ENCODE measurements at regions not wholly inside any gene's neighbourhood (a gene's known extent, or its start where the extent isn't known, plus 50 kb on each side); places are given as distances from the start of the nearest gene placed in this dataset.
"Not testable (repeated sequence)": the region's sequence is repeated elsewhere in the genome, so short reads cannot be mapped to it uniquely, and the experiment has no call there.

DNA sequence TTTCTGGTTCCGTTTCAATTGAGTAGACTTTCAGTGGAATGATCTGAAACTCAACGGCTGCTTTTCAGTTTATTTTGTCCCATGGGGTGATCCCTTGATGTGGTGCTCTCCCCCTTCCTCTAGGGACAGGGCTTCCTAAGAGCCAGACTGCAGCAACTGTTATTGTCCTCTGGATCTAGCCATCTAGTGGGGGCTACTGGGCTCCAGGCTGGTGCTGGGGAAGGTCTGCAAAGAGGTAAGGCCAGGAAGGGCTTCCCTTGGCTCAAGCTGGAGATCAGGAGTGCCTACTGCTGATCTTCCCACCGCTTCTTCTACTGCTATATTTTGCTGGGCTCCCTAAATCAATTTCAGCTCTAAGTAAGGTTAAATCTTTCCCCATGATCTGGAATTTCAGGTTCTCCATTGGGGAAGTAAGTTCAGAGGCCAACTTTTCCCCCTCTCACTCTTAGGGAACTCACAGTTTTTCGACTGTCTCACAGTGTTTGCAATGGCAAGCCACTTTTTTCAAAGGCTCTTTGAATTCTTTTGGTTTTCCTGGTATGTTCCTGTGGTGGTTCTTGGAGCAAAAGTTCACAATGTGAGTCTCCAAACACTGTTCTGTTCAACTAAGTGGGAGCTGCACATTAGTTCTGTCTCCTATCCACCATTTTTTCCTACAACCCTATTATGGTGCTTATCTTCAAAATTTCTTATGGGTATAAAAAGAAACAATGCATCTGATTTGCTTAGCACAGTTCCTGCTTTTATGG is 286.2 kb upstream of the EXOC2 start:
- DNase-seq, result no peak

DNA sequence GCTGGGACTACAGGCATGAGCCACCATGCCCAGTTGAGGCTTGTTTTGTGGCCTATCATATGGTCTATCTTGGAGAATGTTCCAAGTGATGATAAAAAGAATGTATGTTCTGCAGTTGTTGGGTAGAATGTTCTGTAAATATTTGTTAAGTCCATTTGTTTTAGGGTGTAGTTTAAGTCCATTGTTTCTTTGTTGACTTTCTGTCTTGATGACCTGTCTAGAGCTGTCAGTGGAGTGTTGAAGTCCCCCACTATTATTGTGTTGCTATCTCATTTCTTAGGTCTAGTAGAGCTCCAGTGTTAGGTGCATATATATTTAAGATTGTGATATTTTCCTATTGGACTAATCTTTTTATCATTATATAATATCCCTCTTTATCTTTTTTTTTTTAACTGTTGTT is 284.3 kb upstream of the EXOC2 start:
- not testable (repeated sequence) for DNase-seq

DNA sequence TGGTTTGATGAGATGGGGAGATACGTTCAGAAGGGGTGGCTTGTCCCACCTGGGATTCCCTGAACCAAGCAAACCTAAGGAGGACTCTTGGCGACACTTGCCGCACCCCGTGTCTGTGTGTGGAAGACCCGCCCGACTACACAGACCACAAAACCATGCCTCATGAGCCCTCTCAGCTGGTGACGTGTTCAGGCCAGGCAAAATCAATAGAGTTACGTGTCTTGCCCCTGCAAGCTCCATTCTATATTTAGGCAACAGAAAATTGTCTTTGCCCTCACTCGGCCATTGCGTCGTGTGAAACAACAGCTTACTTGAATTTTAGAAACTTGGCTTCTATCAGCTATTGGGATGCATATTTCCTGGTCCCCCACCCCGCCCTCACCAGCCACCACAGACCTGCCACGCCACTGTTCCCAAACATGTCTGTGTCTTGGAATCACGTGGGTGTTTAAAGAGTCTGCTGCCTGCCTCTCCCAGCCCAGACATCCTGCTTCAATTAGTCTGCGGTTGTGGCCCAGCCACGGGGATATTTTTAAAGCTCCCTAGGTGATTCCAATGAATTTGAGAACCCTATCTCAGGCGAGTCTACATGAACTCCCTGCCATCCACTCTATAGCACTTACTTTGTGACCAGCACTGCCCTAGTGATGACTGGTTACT is 279.2 kb upstream of the EXOC2 start:
- no peak for DNase-seq

DNA sequence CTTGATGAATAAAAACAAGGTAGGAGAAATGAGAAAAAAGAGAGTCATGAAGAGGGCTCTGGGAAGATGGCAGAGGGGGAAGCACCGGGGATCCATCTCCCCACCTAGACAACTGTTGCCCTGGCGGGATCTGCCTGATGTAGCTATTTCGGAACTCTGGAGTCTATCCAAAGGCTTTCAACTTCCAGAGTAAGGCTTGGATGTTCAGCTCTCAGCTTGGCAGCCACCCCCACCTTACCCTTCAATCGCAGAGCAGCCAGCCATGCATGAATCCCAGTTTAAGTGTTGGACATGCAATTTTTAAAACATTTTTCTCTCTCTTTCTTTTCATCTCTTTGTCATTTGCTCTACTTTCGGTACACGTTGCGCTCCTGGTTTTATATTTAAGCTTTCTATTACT is 275.9 kb upstream of the EXOC2 start:
- no peak for DNase-seq

DNA sequence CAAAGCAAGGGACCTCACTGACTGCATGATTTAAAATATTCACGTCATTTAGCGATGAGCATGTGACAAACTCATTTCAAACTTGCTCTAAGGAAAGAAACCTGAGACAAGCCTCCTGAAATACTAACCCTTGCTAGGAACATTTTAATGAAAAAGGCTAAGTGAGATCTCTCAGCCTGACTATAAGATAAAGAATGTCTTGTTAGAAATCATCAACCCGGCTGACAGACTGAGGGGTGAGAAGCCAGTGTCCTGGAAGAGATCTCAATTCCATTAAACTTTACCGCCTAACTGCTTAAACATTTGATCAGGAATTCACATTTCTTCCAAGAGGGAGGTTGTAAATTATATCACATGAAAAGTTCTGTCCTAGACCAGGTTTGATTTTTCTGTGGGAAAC is 274.8 kb upstream of the EXOC2 start:
- no peak for DNase-seq

DNA sequence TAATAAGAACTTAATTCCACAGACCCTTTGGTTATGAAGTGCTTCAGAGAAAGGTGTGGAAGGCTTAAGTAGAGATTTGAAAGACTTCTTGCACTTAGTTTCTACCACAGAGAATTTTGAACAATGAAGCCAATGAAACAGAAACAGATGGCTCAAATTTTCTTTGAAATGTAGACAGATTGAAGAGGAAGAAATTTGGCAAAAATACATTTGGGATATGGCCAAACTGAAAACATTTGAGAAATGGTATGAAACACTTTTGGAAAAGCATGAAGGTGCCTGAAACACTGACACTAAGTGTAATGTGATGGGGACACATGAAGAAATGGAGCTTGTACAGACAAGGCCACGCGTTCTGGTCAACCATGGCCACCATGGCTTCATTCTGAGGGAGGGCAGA is 272.4 kb upstream of the EXOC2 start:
- no peak for DNase-seq

DNA sequence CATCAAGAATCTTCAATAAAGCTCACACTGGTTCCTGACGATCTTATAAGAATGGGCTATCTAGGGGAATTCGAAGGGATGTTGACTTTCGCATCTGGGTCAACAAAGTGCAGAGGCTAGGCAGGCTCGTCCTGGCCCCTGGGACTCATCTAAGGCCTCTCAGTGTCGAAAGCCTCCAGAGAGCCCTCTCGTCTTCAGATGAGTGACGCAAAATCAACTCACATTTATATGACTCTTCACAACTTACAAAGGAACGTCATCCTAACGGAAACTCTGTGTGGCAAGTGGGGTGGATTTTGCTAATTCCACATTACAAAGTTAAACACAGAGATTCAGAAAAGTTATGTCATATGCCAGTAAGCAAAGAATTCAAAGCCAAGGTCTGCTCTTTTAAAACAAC is 270.5 kb upstream of the EXOC2 start:
- no peak for DNase-seq

DNA sequence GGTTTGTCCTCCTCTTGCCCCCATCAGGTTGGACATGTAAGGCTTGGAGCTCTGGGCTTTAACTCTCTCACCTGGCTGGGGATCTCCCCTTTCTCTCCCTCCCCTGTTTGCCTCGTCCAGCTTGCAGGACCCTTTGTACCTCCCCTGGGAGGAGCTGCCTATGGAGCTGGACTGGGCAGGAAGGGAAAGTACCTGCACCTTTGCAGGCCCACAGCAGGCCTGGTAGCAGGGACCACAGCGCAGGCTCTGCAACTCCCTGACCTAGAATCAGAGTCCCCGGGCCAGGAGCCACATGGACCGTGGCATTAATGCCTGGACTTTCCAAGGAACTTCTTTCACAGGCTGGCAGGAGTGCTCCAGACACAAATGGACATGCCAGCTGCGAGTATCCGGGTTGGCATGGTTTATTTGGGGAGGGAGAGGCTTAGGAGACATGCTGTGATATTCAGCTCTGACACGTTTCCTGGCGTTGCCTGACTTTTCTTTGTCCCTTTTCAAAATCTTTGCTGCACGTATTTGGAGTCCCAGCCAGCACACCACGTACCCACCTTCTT is 268.5 kb upstream of the EXOC2 start:
- DNase-seq, result no peak

DNA sequence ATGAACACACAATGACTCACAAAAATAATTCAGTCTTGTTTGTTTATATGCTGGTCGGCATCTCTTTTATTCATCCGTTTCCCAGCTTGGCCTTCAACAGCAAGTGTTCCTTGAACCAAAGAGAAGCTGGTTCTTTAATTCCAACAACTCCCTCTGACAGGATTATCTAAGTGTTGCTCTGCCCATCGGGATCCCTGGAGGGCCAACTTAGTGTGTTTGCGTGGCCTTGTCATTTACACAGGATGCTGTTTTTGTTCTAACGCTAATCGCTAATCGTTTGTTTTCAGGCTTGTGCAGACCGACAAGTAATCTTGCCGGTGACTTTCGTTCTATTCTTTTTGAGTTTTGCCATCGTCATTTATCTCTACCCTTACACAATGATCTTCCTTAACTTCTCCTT is 267.4 kb upstream of the EXOC2 start:
- no peak for DNase-seq

DNA sequence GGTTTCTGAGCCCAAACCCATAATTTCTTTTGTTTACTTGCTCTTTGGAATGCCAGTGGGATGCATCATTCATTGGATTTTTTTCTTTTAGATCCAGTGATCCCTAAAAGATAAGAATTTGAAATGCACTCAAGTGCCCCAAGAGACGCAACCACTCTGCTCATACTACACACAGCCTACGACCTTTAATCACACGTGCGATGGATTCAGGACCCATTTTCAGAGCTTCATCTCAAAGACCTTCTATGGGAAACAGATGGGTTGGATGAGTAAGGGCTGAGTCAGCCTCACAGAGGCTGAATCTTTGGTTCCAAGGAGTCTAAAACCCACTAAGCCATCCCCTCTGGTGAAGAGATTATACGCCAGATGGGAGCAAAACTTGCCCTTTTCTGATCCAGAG is 265.5 kb upstream of the EXOC2 start:
- no peak for DNase-seq

DNA sequence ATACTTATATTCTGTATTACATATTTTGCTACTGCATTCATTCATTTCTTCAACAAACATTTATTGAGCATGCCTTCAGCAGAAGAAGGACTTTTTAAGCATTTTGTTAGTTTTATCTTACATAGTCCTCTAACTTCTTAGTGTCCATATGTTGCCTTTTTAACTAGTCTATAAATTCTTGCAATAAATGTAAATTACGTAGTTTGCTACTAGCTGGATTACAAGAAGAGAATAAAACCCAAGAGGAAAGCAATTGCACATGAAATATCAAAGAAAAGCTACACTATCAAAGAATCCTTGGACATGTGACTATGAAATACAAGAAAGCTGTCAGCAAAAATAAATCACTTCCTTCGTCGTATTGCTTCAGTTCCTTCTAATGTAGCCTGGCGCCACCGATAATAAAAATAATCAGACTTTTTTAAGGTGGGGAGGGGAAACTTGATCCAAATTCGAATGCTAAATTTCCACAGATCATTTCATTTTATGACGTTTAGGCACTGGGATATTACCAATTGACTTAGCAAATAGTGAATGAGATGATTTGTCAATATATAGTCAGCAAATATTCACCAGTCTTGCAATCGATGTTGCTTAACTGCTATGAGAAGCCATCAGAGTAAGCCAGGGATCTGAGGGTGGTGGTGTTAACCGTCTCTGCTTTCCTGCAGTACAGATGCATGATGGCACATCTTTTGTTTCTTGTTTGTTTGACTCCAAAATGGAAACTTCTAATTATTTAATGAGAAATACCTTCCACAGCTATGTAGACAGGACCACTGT is 258.7 kb upstream of the EXOC2 start:
- DNase-seq, result no peak

DNA sequence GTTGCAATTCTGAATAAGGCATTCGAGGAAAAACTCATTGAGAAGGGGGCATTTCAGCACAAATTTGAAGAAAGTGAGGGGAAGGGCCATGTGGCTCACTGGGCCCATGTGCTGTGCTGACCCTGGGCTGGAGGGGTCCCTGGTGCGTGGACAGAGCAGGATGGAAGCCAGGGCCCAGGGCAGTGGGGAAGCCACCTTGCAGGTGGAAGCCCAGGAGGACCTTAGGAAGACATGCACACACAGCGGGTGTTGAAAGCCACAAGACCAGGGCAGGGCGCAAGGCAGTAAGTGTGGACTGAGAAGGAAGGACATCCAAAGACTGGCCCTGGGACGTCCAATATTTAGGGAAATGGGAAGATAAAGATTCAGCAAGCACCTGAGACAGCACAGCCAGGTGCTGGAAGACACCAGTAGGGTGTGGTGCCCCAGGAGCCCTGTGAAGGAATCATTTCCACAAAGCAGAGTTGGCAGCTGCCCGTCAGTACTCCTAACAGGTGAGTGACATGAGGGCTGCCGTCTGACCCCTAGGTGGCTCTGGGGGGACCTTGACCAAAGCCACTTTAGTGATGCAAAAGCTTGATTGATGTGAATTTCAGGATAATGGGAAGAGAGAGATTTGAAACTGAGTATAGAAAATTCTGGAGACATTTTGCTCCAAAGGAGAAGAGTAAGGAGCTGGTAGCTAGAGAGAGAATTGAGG is 254.4 kb upstream of the EXOC2 start:
- DNase-seq, result no peak

DNA sequence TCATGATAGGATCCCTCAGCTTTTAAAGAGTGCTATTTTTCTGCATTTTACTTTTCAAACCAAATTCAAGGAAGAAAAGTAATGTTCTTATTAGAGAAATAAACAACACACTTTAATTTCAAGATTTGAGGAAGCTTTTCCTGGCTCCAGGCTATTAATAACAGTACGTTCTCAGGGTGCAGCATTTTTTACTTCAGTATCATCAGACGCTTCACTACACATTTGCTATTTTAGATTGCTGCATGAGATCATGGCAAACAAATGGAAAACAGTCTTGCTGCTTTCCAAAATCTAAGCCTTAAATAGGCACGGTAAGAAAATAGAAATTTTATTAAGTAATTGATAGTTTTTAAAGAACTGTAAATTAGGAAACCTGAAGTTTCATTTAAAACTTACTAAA is 253.6 kb upstream of the EXOC2 start:
- no peak for DNase-seq

DNA sequence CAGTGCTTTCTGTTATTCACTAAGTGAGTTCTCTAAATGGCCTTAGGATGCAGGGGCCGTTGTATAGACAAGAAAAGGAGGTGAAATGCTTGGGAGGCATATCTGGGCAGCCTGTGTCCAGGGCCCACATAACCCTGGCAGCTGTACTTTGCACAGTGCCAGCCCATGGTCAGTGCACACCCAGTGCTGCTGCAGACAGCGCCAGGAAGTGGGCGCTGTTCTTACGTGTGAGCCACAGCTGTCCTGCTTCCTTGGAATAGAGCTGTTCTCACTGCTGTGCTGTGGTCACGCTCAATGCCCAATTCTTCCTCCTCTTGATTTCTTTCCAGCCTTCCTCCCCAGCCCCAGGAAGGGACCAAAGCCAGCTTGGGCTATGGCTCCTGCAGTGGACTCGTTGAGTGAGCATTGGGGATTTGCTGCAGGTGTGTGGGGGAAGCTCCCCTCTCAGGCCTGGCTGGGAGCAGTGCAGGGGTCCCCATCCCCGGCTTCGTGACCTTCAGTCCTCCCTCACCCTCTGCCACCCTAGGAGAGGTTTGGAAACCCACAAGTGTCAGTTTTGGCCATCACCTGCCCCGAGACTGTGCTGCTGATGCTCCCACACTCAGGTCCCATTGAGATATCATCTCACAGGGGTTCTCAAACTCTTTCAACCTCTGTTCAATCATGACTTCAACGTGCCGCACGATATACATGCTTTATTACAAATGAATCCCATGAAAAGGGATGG is 246.8 kb upstream of the EXOC2 start:
- no peak for DNase-seq

DNA sequence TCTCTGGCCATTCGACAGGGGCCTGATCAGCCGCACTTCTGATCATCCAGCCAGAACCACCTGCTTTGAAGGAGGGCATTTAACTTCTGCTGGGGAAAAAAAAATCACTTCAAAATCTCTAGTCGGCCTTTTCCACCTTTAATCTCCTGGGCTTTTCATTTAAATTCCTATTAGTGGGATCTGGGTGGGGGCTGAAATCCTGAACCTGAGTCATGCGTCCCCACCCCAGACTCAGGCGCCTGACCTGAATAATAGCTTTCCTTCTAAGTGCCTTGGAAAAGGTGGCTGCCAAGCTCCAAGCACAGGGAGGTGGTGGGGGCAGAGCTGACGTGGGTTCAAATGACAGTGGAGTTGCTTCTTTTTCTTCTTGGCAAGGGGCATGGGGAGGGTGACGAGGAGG is 246.0 kb upstream of the EXOC2 start:
- no peak for DNase-seq

DNA sequence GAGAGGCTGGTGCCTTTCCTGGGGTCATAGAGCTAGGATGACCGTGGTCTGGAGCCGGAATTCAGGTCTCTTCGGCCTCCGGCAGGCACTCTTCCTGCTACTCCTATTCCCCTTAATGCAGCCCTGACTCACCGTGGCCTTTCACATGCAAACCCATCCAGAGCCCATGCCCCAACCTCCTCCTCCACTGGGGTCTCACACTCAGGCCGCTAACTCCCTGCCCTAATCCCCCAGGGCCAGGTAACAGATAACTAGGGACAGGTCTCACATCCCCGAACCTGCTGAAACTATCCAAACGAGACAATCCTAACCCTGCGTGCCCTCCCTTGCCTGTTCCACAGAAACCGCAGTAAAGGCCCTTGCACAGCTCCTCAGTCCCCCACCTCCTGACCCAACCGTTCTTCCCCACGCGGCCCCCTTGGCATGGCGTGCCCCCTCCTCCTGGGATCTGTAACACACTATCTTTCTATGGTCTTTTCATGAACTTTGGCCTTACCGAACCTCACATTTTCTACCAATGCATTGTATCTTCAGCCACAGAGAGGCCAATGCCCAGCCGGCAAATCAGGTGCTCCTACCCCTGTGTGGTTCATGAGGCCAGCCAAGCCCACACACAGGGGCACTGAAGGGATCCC is 245.4 kb upstream of the EXOC2 start:
- DNase-seq, result no peak

DNA sequence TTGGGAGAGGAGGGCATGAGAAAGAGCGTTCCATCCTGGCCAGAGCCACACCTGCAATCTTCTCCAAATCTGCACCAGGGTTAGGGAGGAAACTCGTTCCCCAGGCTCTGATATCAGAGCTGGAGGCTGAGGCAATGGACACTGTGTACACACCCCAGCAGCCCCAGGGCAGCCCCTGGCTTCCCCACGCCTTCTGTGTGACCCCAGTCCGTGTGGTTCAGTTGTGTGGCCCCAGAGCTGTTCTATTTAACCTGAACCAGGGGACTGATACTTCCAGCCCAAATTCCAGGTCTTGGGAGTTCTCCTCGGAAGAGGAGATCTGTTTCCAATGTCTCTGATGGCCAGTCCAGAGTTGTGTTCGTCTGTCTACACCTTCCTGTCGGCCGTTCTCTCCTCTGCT is 242.6 kb upstream of the EXOC2 start:
- no peak for DNase-seq

DNA sequence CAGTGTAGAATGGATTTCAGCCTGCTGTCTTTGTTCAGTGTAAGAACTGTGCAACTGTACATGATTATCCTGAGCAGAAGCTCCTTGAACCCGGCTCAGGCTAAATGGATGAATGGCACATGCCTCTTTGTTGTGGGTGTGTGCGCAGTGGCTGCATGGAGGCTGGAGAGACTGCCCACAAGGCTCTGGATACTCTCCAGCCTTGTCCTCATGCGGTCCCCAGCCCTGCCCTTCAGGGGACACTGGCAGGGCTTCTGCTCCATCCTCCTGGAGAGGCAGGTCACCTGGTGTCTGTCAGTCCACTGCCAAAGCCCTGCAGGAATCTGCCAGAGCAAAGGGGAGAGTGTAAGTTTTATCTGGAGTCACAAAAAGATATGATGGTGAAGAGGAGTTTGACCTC is 241.7 kb upstream of the EXOC2 start:
- no peak for DNase-seq

DNA sequence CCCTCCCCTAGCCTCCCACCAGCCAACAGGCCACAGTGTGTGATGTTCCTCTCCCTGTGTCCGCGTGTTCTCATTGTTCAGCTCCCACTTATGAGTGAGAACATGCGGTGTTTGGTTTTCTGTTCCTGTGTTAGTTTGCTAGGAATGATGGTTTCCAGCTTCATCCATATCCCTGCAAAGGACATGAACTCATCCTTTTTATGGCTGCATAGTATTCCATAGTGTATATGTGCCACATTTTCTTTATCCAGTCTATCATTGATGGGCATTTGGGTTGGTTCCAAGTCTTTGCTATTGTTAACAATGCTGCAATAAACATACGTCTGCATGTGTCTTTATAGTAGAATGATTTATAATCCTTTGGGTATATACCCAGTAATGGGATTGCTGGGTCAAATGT is 239.0 kb upstream of the EXOC2 start:
- not testable (repeated sequence) for DNase-seq

DNA sequence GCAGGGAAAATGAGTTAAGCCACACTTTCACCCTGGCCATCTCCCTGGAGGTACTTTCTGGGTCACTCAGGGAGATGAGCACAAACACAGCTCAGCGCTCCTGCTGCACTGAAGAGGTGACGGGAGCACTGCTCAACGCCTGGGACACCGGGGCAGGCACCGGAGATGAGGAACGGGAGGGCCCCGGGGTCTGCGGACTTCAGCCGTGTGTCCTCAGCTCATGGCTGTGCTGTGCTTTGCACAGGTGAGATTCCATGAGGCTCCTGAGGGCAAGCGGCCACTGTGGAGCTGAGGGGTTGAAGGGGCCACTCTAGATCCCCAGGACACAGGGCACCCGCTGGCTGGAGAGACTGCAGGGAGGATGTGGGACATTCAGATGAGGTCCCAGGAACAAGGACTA is 234.2 kb upstream of the EXOC2 start:
- no peak for DNase-seq

DNA sequence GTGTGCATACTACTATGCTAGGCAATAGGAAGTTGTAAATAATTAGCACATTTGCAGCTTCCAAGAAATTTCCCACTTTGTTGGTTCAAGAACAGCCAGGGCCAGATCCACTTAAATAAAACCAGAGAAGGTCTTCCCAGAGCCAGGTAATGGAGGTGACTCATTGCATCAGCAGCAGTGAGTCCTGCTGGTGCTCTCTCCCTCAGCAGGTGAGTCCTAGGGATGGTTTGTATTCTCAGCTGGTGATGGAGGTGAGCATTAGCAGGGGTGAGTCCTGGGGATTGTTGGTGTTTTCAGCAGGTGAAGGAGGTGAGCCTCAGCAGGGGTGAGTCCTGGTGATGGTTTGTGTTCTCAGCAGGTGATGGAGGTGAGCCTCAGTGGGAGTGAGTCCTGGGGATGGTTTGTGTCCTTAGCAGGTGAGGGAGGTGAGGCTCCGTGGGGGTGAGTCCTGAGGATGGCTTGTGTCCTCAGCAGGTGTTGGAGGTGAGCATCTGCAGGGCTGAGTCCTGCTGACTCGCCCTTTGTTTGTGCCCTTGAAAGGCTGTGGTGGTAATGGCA is 232.8 kb upstream of the EXOC2 start:
- no peak for DNase-seq

DNA sequence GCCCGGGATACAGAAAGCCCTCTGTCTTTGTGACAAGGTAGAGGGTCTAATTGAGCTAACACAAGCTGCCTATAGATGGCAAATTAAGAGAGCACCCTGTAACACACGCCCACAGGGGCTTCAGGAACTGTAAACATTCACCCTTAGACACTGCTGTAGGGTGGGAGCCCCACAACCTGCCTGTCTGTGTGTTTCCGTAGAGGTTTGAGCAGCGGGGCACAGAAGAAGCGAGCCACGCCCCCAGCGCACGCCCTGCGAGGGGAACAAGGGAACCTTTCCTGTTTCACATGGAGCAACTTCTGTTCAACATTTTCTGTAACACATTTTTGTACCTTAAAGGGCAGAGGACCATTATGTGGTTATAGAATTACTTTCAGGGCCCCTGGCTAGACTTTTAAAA is 231.7 kb upstream of the EXOC2 start:
- DNase-seq, result no peak
